GM13976 (cell line): ENCODE measurements at regions not wholly inside any gene's neighbourhood (a gene's known extent, or its start where the extent isn't known, plus 50 kb on each side); places are given as distances from the start of the nearest gene placed in this dataset.

ENCODE experiments used
- DNase-seq: peaks from one replicate; pipeline ENCODE4 v3.0.0; 2012; ENCODE audit warnings: low spot score
- in situ Hi-C: fragments of 300-500 bp; cut with MboI; formaldehyde crosslinking; loops from one replicate; pipeline ENCODE4 v1.12.0; 2022; ENCODE audit warnings: low sequenced_read_pairs, mixed read lengths, inconsistent platforms; ENCODE audit not compliant: unreplicated experiment
- TF ChIP-seq, protein P1 (sequence below): IDR thresholded peaks from 2 replicates; pipeline ENCODE4 v1.5.1; 2012; ENCODE audit warnings: borderline replicate concordance, mild to moderate bottlenecking; ENCODE audit not compliant: insufficient read depth; ENCODE audit errors: extremely low read depth, missing control alignments, control extremely low read depth

- no peak for DNase-seq
- TF ChIP-seq, protein P1, sequence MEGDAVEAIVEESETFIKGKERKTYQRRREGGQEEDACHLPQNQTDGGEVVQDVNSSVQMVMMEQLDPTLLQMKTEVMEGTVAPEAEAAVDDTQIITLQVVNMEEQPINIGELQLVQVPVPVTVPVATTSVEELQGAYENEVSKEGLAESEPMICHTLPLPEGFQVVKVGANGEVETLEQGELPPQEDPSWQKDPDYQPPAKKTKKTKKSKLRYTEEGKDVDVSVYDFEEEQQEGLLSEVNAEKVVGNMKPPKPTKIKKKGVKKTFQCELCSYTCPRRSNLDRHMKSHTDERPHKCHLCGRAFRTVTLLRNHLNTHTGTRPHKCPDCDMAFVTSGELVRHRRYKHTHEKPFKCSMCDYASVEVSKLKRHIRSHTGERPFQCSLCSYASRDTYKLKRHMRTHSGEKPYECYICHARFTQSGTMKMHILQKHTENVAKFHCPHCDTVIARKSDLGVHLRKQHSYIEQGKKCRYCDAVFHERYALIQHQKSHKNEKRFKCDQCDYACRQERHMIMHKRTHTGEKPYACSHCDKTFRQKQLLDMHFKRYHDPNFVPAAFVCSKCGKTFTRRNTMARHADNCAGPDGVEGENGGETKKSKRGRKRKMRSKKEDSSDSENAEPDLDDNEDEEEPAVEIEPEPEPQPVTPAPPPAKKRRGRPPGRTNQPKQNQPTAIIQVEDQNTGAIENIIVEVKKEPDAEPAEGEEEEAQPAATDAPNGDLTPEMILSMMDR: no peak
- in situ Hi-C loops: no loop called here
These were observed 319.7 kb upstream of the WWC1 start for GRCh38 chr5:167971706-167972105.

- no peak for DNase-seq
- in situ Hi-C loops: no loop called here
- TF ChIP-seq, protein P1: no peak
These were observed 318.3 kb upstream of the WWC1 start for GRCh38 chr5:167973126-167973525.

DNA sequence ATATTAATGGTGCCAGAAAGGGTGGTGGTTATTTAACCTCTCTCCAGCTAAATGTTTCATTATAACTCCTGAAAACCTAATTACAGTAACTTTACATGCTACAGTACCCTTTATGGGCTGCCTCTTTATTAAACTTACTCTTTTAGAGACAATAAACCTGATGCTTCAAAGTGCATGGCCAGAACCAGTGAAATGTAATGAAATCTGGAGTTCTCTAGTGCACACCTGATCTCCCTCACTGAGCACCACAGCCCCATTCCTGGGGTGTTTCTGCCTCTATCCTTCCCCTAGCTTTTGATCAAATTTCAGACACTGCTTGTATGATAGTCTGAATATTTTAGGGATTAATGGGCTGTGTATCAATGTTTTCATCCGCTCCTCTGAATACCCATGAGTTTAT lies 306.5 kb upstream of the WWC1 start:
- TF ChIP-seq, protein P1: no peak
- in situ Hi-C loops: no loop called here
- DNase-seq: no peak

DNA sequence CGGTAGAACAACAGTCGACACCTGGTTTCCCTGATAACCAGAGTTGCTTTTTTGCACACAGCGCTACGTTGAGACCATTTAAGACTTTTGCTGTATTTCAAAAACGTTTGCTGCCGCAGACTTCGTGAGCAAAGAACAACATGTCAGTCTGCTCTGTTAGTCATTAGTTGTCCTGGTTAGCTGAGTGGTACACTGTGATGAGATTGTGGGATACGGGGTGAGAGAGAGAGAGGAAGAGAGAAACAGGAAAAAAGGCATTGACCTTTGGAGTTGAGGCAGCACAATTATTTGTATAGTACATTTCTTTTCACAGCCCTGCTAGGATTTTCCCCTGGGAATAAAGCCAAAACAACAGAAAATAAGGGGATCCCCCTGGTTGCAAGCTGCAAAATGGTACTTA lies 306.1 kb upstream of the WWC1 start:
- TF ChIP-seq, protein P1: no peak
- in situ Hi-C loops: no loop called here
- no peak for DNase-seq

GRCh38 chr5:167987490-167988280 lies 303.8 kb upstream of the WWC1 start:
- TF ChIP-seq, protein P1: no peak
- in situ Hi-C loops: no loop called here
- no peak for DNase-seq

GRCh38 chr5:167992868-167993267 lies 298.6 kb upstream of the WWC1 start:
- TF ChIP-seq, protein P1: no peak
- in situ Hi-C loops: no loop called here
- no peak for DNase-seq
